ENCODE measurements at regions not wholly inside any gene's neighbourhood (a gene's known extent, or its start where the extent isn't known, plus 50 kb on each side); places are given as distances from the start of the nearest gene placed in this dataset.

- Histone ChIP-seq H3K4me1 (no peaks in the 10 kb centered on the region), H3K27me3 (no peaks in the 10 kb centered on the region), H3K9me3 (peaks cover 0 to 17% (median 0%) of the 10 kb centered on the region in 3 donors), H3K36me3 (replicated peaks in 1 of 2; ENCODE audit: insufficient read depth in 1 of 2, low read depth in 2 of 2) (no peaks in the 10 kb centered on the region), H3K4me3 (no peak overlapping the region), H3K27ac (no peak overlapping the region)
- ATAC-seq (no peak), DNase-seq (no peak)
- 68 to 82% methylated on average over 1 to 2 of the region's 2 CpGs for WGBS, 2 donors
- TF ChIP-seq POLR2A (IDR thresholded peaks at IDR 0.05) (no peak), CTCF (IDR thresholded peaks at IDR 0.05) (no peak)
- intact Hi-C loops (cut with DNase I), result no loop called here
These were observed 204.9 kb downstream of the ZIC5 start for GRCh38 chr13:99766641-99767045.

GRCh38 chr13:99765869-99766268 is 205.7 kb downstream of the ZIC5 start:
- intact Hi-C loops (cut with DNase I), result no loop called here
- H3K36me3 ChIP-seq (replicated peaks in 1 of 2; ENCODE audit: insufficient read depth in 1 of 2, low read depth in 2 of 2), result no peaks in the 10 kb centered on the region
- no peaks in the 10 kb centered on the region for H3K27me3 ChIP-seq
- ATAC-seq (no peak), DNase-seq (no peak)
- TF ChIP-seq CTCF (IDR thresholded peaks at IDR 0.05) (no peak), POLR2A (IDR thresholded peaks at IDR 0.05) (no peak)
- H3K9me3 ChIP-seq, result peaks cover 0 to 17% (median 0%) of the 10 kb centered on the region in 3 donors
- 86 to 92% methylated on average over 2 of the region's 2 CpGs for WGBS, 2 donors
- H3K27ac ChIP-seq, result no peak overlapping the region
- no peaks in the 10 kb centered on the region for H3K4me1 ChIP-seq
- H3K4me3 ChIP-seq, result no peak overlapping the region

GRCh38 chr13:99760456-99760855 is 211.1 kb downstream of the ZIC5 start:
- Histone ChIP-seq H3K27ac (no peak overlapping the region), H3K27me3 (no peaks in the 10 kb centered on the region), H3K4me1 (no peaks in the 10 kb centered on the region), H3K36me3 (replicated peaks in 1 of 2; ENCODE audit: insufficient read depth in 1 of 2, low read depth in 2 of 2) (no peaks in the 10 kb centered on the region), H3K4me3 (no peak overlapping the region), H3K9me3 (peaks cover 0 to 10% (median 0%) of the 10 kb centered on the region in 3 donors)
- ATAC-seq (no peak), DNase-seq (no peak)
- intact Hi-C loops (cut with DNase I), result no loop called here
- no peak for TF ChIP-seq POLR2A (IDR thresholded peaks at IDR 0.05)

GRCh38 chr13:99759163-99759552 is 212.4 kb downstream of the ZIC5 start:
- intact Hi-C loops (cut with DNase I), result no loop called here
- TF ChIP-seq CTCF (IDR thresholded peaks at IDR 0.05), result no peak
- WGBS, 2 donors, result 93 to 94% methylated on average over 2 of the region's 2 CpGs
- Histone ChIP-seq H3K4me3 (no peak overlapping the region), H3K4me1 (no peaks in the 10 kb centered on the region), H3K27ac (no peak overlapping the region), H3K36me3 (replicated peaks in 1 of 2; ENCODE audit: insufficient read depth in 1 of 2, low read depth in 2 of 2) (no peaks in the 10 kb centered on the region), H3K27me3 (no peaks in the 10 kb centered on the region), H3K9me3 (peaks cover 0 to 5% (median 0%) of the 10 kb centered on the region in 3 donors)
- DNase-seq (no peak), ATAC-seq (no peak)

- H3K9me3 ChIP-seq, result peaks cover 0 to under 1% (median 0%) of the 10 kb centered on the region in 3 donors
- DNase-seq (no peak), ATAC-seq (no peak)
- no peak overlapping the region for H3K4me3 ChIP-seq
- no peak overlapping the region for H3K27ac ChIP-seq
- intact Hi-C loops (cut with DNase I), result no loop called here
- no peaks in the 10 kb centered on the region for H3K27me3 ChIP-seq
- H3K4me1 ChIP-seq, result no peaks in the 10 kb centered on the region
- TF ChIP-seq POLR2A (IDR thresholded peaks at IDR 0.05), result no peak
- TF ChIP-seq CTCF (IDR thresholded peaks at IDR 0.05), result no peak
- H3K36me3 ChIP-seq (replicated peaks in 1 of 2; ENCODE audit: insufficient read depth in 1 of 2, low read depth in 2 of 2), result no peaks in the 10 kb centered on the region
- 57 to 83% methylated on average over 6 of the region's 6 CpGs for WGBS, 2 donors
These were observed 213.0 kb downstream of the ZIC5 start for GRCh38 chr13:99758460-99759162.
